ENCODE measurements at regions not wholly inside any gene's neighbourhood (a gene's known extent, or its start where the extent isn't known, plus 50 kb on each side); places are given as distances from the start of the nearest gene placed in this dataset.

DNA sequence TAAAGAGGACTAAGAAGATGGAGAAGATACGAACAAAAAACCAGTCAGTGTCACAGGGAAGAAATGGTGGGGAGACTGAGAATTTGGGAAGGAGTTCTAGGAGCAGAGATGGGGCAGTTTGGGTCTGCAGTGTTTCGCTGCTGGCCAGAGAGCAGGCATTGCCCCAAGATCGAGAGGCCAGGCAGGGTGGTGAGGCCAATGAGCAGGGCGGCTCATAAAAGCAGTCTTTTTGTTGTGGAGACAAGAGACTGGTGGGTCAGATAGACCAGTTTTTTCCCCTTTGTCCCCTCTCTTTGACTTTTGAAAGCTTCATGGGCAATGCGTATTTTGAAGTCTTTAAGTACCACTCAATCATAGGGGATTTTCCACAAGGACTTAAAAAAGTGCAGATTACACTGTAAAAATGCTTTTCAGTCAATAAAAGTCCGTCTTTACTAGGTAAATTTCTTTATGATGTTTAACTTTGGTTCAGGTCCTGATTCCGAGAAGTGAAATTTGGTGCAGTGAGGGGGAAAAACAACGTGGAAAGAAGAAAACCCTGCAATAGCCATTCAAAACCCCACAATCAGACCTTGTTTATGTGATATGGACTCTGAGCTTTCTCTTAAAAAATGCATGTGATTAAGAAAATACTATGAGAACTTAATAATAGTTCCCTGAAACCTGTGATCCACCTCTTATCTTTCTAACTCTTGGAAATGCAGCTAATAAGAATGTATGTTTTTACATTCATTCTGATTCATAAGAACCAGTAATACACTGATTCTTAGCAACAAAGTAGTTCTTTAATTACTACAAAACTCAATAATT is 338.9 kb downstream of the KLF5 start:
- no peak for DNase-seq

DNA sequence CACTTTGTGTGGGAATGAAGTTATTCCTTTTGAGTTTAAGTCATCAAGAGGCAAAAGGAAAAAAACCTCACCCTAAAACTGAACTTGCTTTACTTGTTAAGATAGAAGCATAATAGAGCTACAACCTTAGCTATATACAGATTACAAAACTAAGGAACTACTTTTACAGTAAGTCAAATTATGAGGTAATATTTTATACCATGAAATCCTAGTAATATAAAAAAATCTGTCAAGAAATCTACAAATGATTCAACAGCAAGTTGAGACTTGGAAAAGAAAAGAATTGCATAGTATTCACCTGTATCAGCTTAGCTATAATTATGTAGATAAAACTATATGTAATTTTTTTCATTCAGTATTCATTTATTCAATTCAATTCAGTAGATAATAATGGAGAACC is 335.3 kb downstream of the KLF5 start:
- DNase-seq, result no peak

- DNase-seq, result no peak
Measured at GRCh38 chr13:73390100-73390499, 331.3 kb downstream of the KLF5 start.

DNA sequence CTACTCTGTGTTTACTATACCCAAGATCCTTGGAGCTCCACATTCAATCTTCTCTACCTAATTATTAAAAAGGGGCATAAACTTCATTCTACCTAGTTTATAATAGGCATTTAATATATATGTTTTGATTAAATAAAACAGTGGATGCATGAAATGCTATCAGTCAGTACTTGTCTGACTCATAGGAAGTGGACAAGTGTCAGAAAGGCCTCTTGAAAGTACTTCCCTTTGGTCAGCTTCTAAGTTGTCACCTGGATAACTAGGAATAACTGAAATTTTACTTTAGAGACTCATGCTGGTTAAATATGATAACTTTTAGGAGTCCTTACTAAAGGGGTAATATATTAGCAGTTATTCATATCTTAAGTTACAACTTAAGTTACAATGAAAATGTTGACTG is 329.8 kb downstream of the KLF5 start:
- DNase-seq, result no peak

- no peak for DNase-seq
Measured at GRCh38 chr13:73387318-73387717, 328.5 kb downstream of the KLF5 start.

DNA sequence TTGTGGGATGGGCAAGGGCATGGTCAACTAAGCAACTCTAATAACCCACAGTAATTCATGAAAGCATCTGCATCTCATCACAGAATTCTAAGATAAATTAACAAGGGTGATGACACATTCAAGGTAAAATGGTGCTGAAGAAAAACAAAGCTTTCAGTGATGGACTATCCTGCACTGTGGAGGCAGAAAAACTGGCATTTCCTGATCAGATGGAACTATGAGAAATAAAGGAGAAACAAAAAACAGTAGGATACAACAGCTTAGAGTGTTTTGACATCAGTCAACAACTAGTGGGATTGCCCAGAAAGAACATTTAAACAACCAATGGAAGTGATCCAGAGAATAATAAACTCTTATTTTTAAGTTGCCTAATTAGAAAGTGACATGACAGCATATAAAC is 327.0 kb downstream of the KLF5 start:
- DNase-seq, result no peak

DNA sequence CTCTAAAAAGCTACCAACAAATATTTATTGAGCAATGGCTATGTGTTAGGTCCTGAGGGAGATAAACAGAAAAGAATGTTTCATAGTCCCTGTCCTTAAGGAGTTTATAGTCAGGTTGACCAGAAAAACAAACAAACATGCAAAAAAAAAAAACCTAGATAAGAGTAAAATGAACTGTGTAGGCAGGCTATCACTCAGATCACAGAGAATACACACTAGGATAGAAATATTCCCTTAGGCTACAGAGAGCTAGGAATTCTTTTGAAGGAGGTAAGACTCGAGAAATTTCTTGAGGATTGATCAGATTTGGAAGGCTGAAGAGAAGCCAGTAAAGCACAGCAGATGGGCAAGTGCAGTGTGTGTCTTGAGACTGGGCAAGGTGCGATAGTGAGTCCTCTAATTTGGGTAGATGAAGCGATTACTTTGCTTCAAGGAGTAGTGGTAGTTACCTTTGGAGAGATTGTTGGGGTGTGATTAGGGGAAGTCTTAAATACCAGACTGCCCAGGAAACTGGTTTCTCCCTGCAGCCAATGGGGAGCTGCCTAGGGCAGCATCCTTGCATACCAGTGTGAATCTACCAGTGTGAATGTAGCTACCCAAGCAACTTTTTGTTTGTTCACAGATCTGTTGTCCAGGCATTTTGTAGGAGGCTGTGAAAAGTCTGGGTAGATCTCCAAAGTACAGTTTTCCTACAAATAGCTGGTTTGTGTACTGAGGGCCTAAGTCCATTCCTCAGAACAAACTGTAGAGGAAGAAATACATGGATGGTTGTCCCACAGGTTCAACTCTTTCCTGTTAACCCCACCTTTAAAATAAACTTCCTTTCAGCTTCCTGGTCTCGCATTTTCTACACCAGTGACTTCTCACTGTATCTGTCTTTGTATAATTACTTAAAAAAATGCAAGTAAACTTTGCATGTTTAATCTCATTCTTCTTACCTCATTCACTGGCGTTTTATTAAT is 314.1 kb downstream of the KLF5 start:
- DNase-seq, result no peak

DNA sequence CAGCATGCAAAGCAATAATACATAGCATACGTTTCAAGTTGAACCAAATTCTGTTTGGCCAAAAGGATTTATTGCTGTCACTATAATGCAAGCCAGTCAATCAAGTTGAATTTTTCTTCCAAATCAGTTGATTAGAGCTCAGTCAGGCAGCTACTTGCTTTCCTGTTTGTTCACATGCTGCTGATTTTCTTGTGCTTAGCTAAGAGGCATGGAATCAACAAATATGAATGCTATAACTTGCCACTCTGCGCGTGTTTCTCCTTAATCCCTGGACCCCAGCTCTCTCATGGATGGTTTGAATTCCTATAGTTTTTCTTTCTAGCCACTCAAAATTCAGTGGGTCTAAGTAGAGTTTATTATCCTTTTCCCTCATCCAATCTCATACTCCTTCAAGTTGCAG is 311.3 kb downstream of the KLF5 start:
- no peak for DNase-seq

- DNase-seq, result no peak
Measured at GRCh38 chr13:73369095-73369494, 310.3 kb downstream of the KLF5 start.

DNA sequence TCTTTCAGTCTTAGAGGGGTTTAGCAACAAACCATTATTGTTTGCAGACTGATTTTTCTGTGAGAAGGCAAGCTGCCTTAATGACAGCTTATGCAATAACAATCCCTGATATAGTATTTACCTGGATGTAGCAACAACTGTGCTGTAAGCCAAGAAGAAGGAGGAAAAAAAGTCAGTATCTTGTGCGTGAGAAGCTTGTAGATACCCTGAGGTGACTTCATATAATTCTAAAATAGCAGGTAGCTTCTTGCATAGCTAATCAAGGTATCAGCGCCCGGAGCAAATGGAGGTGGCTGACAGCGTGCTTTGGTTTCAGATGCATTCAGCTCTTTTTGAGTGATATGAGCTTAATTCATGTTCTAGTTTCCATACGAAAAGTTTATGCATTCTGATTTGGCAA is 309.8 kb downstream of the KLF5 start:
- DNase-seq, result no peak

DNA sequence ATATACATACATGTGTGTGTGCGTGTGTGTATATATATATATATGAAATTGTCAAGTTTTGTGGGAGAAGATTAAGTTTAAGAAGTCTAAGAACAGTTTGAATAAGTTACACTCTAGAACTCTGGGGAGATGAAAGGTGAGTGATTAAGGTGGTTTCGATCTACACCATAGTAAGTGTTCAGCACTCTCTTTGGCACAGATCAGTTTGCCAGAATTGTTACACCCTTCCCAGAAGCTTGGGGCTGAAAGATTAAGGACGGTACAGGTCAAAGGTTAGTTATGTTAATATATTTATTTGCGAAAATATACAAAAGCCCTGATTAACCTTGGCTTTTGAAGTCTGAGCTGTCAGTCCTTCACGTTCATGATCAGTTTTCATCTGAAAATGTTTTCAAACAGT is 309.1 kb downstream of the KLF5 start:
- DNase-seq, result no peak

- no peak for DNase-seq
Measured at GRCh38 chr13:73366241-73366640, 307.4 kb downstream of the KLF5 start.

- no peak for DNase-seq
Measured at GRCh38 chr13:73365681-73366080, 306.9 kb downstream of the KLF5 start.

DNA sequence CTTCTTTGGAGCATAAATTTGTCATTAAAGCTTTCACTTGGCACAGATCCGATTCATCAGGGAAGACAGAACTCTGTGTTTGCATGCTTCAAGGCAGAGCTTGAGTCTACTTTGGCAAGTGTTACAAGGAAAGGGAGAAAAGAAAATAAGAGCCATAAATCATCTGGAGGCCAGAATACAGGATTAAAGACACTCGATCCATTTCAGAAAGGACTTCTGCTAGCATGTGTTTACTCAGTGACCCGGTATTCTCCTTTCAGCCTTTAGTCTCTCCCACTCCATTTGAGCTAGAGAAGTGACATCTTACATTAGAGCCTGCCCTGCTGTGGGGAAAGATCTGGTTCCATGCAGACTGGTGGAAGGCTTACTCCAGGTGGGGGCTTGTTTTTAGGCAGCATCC is 306.4 kb downstream of the KLF5 start:
- DNase-seq, result peak; percentile 9

- DNase-seq, result no peak
Measured at GRCh38 chr13:73364736-73365135, 305.9 kb downstream of the KLF5 start.

GRCh38 chr13:73358606-73359095 is 299.8 kb downstream of the KLF5 start:
- no peak for DNase-seq

DNA sequence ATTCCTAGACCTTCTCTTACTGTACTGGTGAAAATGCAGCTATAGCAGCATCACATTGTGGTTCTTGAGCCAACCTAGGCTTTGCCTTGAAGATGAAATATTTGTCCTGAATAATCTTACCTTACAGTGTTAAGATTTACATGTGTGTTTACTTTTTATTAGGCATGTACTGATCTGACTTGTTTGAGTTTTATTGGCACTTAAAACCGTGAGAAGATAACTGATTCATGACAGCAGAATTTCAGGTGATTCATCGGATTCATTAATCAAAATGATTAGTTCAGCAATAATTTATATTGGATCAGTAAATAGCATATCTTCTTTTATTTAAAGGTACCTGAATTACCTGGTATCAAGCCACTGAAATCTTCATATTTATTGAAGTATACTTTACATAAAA is 296.3 kb downstream of the KLF5 start:
- DNase-seq, result no peak

DNA sequence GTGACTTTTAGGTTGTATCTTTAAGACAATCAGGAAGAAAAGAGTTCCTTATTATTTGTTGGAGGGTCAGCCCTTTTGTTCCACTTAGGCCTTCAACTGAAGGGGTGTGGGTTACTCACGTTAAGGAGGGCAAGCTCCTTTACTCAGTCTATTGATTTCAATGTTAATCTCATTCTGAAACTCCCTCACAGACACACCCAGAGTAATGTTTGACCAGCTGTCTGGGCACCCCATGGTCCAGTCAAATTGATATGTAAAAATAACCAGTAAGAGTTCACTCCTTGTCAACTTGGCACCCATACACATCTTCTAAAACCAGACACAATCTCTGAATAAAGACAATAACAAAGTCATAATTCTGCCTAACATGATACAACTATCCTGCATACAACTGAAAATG is 292.9 kb downstream of the KLF5 start:
- DNase-seq, result no peak

GRCh38 chr13:73341748-73342147 is 282.9 kb downstream of the KLF5 start:
- no peak for DNase-seq

GRCh38 chr13:73340069-73340468 is 281.3 kb downstream of the KLF5 start:
- DNase-seq, result no peak

- no peak for DNase-seq
Measured at GRCh38 chr13:73339086-73339485, 280.3 kb downstream of the KLF5 start.

DNA sequence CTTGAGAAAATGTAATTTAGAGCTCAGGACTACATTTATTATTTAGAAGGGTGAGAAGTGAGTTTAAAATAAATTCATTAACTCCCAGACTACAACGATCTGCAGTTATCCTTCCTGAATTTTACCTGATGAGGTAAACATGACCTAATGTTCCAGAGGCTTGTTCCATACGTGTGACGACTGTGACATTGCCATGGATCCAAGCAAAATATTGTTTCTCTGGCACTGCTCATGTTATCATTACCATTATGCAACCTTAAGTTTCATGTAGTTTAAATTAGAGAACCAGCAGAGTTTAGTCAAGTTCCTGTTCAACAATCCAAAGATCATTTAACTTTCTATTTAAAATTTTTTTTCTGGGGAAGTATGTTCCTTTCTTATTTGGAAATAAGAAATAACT is 279.6 kb downstream of the KLF5 start:
- no peak for DNase-seq

DNA sequence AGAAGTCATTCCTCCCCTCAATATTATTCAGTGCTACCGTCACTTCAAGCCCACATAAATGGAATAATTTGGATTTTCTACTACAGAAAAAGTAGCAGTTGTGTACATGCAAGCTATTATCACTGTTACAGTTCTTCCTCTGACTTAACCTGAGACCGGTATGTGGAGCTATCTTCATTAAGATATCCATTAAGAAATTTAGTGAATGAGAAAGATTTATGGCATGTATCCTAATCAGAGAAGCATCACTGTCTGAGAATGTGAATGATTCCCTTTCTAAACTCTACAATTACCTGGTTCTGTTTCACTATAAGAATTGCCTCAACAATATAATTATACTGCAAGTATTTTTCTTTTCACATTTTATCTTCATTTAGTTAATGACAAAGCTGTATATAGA is 278.7 kb downstream of the KLF5 start:
- no peak for DNase-seq
